ENCODE measurements at regions not wholly inside any gene's neighbourhood (a gene's known extent, or its start where the extent isn't known, plus 50 kb on each side); places are given as distances from the start of the nearest gene placed in this dataset.
"Not testable (repeated sequence)": the region's sequence is repeated elsewhere in the genome, so short reads cannot be mapped to it uniquely, and the experiment has no call there.

- Mint-ChIP-seq H3K27ac (ENCODE audit: unreplicated experiment) (no peak overlapping the region), H3K4me3 (ENCODE audit: unreplicated experiment) (no peak overlapping the region), H3K9me3 (ENCODE audit: unreplicated experiment) (no peaks in the 10 kb centered on the region), H3K27me3 (ENCODE audit: unreplicated experiment) (no peaks in the 10 kb centered on the region), H3K4me1 (ENCODE audit: unreplicated experiment) (no peaks in the 10 kb centered on the region), H3K36me3 (ENCODE audit: low read depth, unreplicated experiment) (no peaks in the 10 kb centered on the region)
- no peak for DNase-seq (ENCODE audit: low spot score)
- no peak for TF ChIP-seq CTCF (IDR thresholded peaks at IDR 0.05; ENCODE audit: unreplicated experiment)
Measured at GRCh38 chr13:37510441-37510840, 88.1 kb downstream of the POSTN start.

- Mint-ChIP-seq H3K4me1 (ENCODE audit: unreplicated experiment) (no peaks in the 10 kb centered on the region), H3K4me3 (ENCODE audit: unreplicated experiment) (no peak overlapping the region), H3K9me3 (ENCODE audit: unreplicated experiment) (no peaks in the 10 kb centered on the region), H3K27ac (ENCODE audit: unreplicated experiment) (no peak overlapping the region), H3K27me3 (ENCODE audit: unreplicated experiment) (no peaks in the 10 kb centered on the region), H3K36me3 (ENCODE audit: low read depth, unreplicated experiment) (no peaks in the 10 kb centered on the region)
- no peak for DNase-seq (ENCODE audit: low spot score)
- TF ChIP-seq CTCF (IDR thresholded peaks at IDR 0.05; ENCODE audit: unreplicated experiment): no peak
Measured at GRCh38 chr13:37505531-37505930, 93.0 kb downstream of the POSTN start.

GRCh38 chr13:37504251-37504650 lies 94.3 kb downstream of the POSTN start:
- no peaks in the 10 kb centered on the region for H3K9me3 Mint-ChIP-seq (ENCODE audit: unreplicated experiment)
- DNase-seq (ENCODE audit: low spot score): no peak
- no peaks in the 10 kb centered on the region for H3K36me3 Mint-ChIP-seq (ENCODE audit: low read depth, unreplicated experiment)
- no peak for TF ChIP-seq CTCF (IDR thresholded peaks at IDR 0.05; ENCODE audit: unreplicated experiment)
- no peak overlapping the region for H3K27ac Mint-ChIP-seq (ENCODE audit: unreplicated experiment)
- H3K27me3 Mint-ChIP-seq (ENCODE audit: unreplicated experiment): no peaks in the 10 kb centered on the region
- no peaks in the 10 kb centered on the region for H3K4me1 Mint-ChIP-seq (ENCODE audit: unreplicated experiment)
- no peak overlapping the region for H3K4me3 Mint-ChIP-seq (ENCODE audit: unreplicated experiment)

DNA sequence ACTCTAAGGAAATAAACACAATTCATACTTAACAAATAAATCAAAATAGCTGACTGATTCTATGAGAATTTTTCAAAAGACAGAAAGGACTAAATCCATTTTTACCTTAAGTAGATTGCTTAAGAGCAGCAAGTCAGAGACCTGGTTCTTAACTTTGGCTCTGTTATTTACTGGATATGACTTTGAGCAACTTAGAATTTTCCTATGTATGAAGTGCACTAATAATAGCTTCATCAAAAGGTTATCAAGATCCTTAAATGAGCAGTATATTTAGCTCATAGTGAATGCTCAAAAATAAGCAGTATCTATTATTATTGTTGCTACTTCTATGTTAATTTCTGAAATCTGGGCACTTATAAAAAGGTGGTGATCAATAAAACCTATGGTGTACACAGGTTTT lies 95.3 kb downstream of the POSTN start:
- Mint-ChIP-seq H3K36me3 (ENCODE audit: low read depth, unreplicated experiment) (no peaks in the 10 kb centered on the region), H3K4me1 (ENCODE audit: unreplicated experiment) (no peaks in the 10 kb centered on the region), H3K27me3 (ENCODE audit: unreplicated experiment) (no peaks in the 10 kb centered on the region), H3K9me3 (ENCODE audit: unreplicated experiment) (no peaks in the 10 kb centered on the region), H3K27ac (ENCODE audit: unreplicated experiment) (no peak overlapping the region), H3K4me3 (ENCODE audit: unreplicated experiment) (no peak overlapping the region)
- no peak for TF ChIP-seq CTCF (IDR thresholded peaks at IDR 0.05; ENCODE audit: unreplicated experiment)
- DNase-seq (ENCODE audit: low spot score): no peak

- DNase-seq (ENCODE audit: low spot score); H3K4me1 Mint-ChIP-seq (ENCODE audit: unreplicated experiment); H3K27me3 Mint-ChIP-seq (ENCODE audit: unreplicated experiment); H3K9me3 Mint-ChIP-seq (ENCODE audit: unreplicated experiment); H3K4me3 Mint-ChIP-seq (ENCODE audit: unreplicated experiment); H3K36me3 Mint-ChIP-seq (ENCODE audit: low read depth, unreplicated experiment); H3K27ac Mint-ChIP-seq (ENCODE audit: unreplicated experiment): not testable (repeated sequence)
Measured at GRCh38 chr13:37502303-37502993, 96.1 kb downstream of the POSTN start.

Data from endothelial cell (in vitro differentiated cells).